Central memory CD8-positive, alpha-beta T cell (primary cell): ENCODE measurements at regions not wholly inside any gene's neighbourhood (a gene's known extent, or its start where the extent isn't known, plus 50 kb on each side); places are given as distances from the start of the nearest gene placed in this dataset.

Source experiments
- ATAC-seq: fragments of 150-1000 bp; cut with Tn5 transposase; replicated peaks from 2 replicates; pipeline ENCODE4 v1.10.0; 2022; ENCODE audit warnings: mild to moderate bottlenecking, moderate FRiP score, moderate number of reproducible peaks; ENCODE audit not compliant: poor library complexity, severe bottlenecking; ENCODE audit errors: extremely low read depth
- DNase-seq, 2 donors: peaks; one replicate each; pipeline ENCODE4 v3.0.0; 2021; ENCODE audit warnings: low spot score in 2 of 2
- H3K27ac Mint-ChIP-seq: one replicate; pipeline ENCODE4 v1.8.0; 2022; ENCODE audit warnings: low read depth, mild to moderate bottlenecking, moderate library complexity, mixed read lengths
- H3K27me3 Mint-ChIP-seq: one replicate; pipeline ENCODE4 v1.8.0; 2022; ENCODE audit warnings: mixed read lengths
- H3K36me3 Mint-ChIP-seq: one replicate; pipeline ENCODE4 v1.8.0; 2022; ENCODE audit warnings: mild to moderate bottlenecking, moderate library complexity, mixed read lengths; ENCODE audit not compliant: insufficient read depth
- H3K4me1 Mint-ChIP-seq: one replicate; pipeline ENCODE4 v1.8.0; 2022; ENCODE audit warnings: mixed read lengths
- H3K4me3 Mint-ChIP-seq: one replicate; pipeline ENCODE4 v1.8.0; 2022; ENCODE audit warnings: mild to moderate bottlenecking, moderate library complexity, mixed read lengths
- H3K9me3 Mint-ChIP-seq: one replicate; pipeline ENCODE4 v1.8.0; 2022; ENCODE audit warnings: mixed read lengths

DNA sequence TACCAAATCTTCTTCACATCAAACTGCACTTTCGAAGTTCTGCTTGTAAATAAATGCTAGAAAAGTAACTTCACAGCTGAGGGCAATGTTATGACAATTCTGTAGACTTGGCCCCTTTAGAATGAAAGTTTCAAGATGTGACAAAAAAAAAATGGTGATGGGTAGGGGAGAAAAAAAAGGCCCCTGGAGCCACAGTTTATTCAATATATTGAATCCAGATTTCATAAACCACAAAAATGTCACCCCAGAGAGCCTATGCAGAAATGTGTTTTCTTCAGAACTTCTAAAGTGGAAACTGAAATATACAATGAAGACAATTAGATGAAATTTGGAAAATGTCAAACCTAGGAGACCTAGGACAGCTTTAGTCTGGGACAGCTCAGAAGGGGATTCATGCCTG lies 143.1 kb downstream of the EDN3 start:
- Mint-ChIP-seq H3K27ac (no peak overlapping the region), H3K27me3 (peaks cover 79% of the 10 kb centered on the region), H3K36me3 (no peaks in the 10 kb centered on the region)

DNA sequence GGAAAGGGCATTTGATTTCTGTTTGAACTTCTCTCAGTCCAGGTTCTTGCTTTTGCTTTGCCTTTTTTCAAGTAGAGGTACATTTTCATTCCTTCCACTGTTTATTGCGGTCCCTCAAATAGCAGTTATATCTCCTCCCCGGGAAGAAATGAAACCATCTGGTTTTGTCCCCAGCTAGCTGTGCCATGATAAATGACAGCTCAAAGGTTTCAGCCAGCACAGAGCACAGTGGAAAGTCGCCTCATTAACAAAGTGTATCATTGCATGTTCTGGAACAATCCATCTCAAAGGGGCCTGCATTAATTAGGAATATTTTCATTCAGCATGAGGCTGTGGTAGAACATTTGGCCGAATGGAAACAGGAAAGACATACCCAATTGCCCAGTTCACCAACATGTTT lies 146.0 kb downstream of the EDN3 start:
- ATAC-seq: no peak
- Mint-ChIP-seq H3K36me3 (peaks cover 2% of the 10 kb centered on the region), H3K27me3 (peaks cover 100% of the 10 kb centered on the region), H3K4me3 (no peak overlapping the region), H3K27ac (no peak overlapping the region), H3K4me1 (no peaks in the 10 kb centered on the region), H3K9me3 (no peaks in the 10 kb centered on the region)
- no peak for DNase-seq

More for the DNA sequence above, 143.1 kb downstream of the EDN3 start:
- H3K4me3 Mint-ChIP-seq: no peak overlapping the region
- no peaks in the 10 kb centered on the region for H3K9me3 Mint-ChIP-seq
- ATAC-seq (no peak), DNase-seq (no peak)
- H3K4me1 Mint-ChIP-seq: no peaks in the 10 kb centered on the region

DNA sequence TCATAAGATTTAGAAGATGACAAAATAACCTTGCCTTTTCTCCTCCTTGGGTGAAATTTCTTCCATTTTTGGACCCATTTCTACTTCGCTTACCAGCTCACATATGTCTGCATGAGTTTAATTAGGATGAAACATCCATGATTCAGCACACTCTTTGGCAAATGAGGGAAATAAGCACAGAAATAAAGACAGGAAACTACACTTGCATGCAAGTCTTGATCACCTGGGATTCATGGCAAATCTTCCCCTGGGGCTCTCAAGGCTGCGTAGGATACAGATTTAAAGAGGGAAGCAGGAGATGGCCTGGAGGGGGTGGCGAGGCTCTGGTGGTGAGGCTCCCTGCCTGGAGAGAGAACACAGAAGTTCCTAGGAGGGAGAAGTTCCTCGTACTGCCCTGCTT lies 147.8 kb downstream of the EDN3 start:
- peaks cover 100% of the 10 kb centered on the region for H3K27me3 Mint-ChIP-seq
- H3K27ac Mint-ChIP-seq: no peak overlapping the region
- no peak overlapping the region for H3K4me3 Mint-ChIP-seq
- ATAC-seq (no peak), DNase-seq (no peak)
- H3K9me3 Mint-ChIP-seq: no peaks in the 10 kb centered on the region
- no peaks in the 10 kb centered on the region for H3K4me1 Mint-ChIP-seq
- H3K36me3 Mint-ChIP-seq: peaks cover 2% of the 10 kb centered on the region

GRCh38 chr20:59448851-59449444 lies 148.5 kb downstream of the EDN3 start:
- H3K4me3 Mint-ChIP-seq: no peak overlapping the region
- H3K4me1 Mint-ChIP-seq: no peaks in the 10 kb centered on the region
- no peak for ATAC-seq
- H3K27ac Mint-ChIP-seq: no peak overlapping the region
- H3K36me3 Mint-ChIP-seq: peaks cover 2% of the 10 kb centered on the region
- peaks cover 100% of the 10 kb centered on the region for H3K27me3 Mint-ChIP-seq
- DNase-seq: no peak
- H3K9me3 Mint-ChIP-seq: no peaks in the 10 kb centered on the region

- no peaks in the 10 kb centered on the region for H3K4me1 Mint-ChIP-seq
- peaks cover 2% of the 10 kb centered on the region for H3K36me3 Mint-ChIP-seq
- DNase-seq (no peak), ATAC-seq (no peak)
- peaks cover 100% of the 10 kb centered on the region for H3K27me3 Mint-ChIP-seq
- no peaks in the 10 kb centered on the region for H3K9me3 Mint-ChIP-seq
- no peak overlapping the region for H3K4me3 Mint-ChIP-seq
- H3K27ac Mint-ChIP-seq: no peak overlapping the region
These were observed 150.7 kb downstream of the EDN3 start for GRCh38 chr20:59451066-59451630.

DNA sequence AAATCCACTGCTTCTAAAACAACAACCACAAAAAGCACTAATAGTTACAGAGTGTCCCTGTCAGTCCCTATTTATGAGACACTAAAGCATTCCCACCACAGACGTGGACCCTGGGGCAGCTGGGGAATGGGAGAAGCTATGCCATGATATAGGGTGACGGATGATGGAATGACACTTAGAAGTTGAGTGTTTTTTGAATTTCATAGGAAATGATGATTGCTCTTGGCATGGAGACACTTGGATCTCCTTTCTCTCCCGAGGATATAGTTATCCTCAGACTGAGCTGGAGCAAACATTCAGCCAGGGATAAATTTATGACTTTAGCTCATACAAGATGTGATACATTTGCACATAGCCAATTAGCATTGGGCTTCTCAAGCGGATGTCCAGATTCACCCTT lies 151.2 kb downstream of the EDN3 start:
- ATAC-seq (no peak), DNase-seq (no peak)
- Mint-ChIP-seq H3K36me3 (peaks cover 2% of the 10 kb centered on the region), H3K9me3 (no peaks in the 10 kb centered on the region), H3K4me3 (no peak overlapping the region), H3K27me3 (peaks cover 100% of the 10 kb centered on the region), H3K4me1 (no peaks in the 10 kb centered on the region), H3K27ac (no peak overlapping the region)

DNA sequence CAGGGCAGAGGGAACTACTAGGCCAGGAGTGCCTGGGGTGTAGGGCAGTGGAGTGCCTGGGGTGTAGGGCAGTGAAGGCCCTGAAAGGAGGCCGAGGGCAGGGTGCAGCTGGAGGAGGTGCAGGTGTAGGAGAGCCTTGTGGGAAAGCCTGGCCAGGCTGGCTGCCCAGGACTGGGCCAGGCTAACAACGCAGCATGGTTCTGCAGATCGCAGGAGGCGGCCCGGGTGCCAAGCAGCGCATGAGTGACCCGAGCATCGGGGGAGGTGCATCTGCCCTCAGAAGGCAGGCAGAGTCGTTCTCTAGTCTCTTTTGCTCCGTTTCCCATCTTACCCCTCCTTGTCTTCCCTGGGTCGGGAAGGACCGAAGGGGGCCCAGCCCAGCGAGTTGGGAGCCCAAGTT lies 151.5 kb upstream of the PHACTR3 start:
- Mint-ChIP-seq H3K4me1 (no peaks in the 10 kb centered on the region), H3K27ac (no peak overlapping the region), H3K9me3 (no peaks in the 10 kb centered on the region)

GRCh38 chr20:59453759-59454560 lies 150.4 kb upstream of the PHACTR3 start:
- no peak for ATAC-seq

More for the DNA sequence above, 151.5 kb upstream of the PHACTR3 start:
- ATAC-seq: no peak
- peaks cover 88% of the 10 kb centered on the region for H3K27me3 Mint-ChIP-seq
- H3K4me3 Mint-ChIP-seq: no peak overlapping the region
- DNase-seq: no peak
- peaks cover 2% of the 10 kb centered on the region for H3K36me3 Mint-ChIP-seq

GRCh38 chr20:59455402-59456341 lies 148.7 kb upstream of the PHACTR3 start:
- H3K36me3 Mint-ChIP-seq: no peaks in the 10 kb centered on the region
- H3K9me3 Mint-ChIP-seq: no peaks in the 10 kb centered on the region
- no peaks in the 10 kb centered on the region for H3K4me1 Mint-ChIP-seq
- no peak for DNase-seq
- no peak overlapping the region for H3K27ac Mint-ChIP-seq
- peaks cover 84% of the 10 kb centered on the region for H3K27me3 Mint-ChIP-seq
- no peak for ATAC-seq
- no peak overlapping the region for H3K4me3 Mint-ChIP-seq

More at GRCh38 chr20:59453759-59454560, 150.4 kb upstream of the PHACTR3 start:
- peaks cover 2% of the 10 kb centered on the region for H3K36me3 Mint-ChIP-seq
- no peak overlapping the region for H3K4me3 Mint-ChIP-seq
- peaks cover 88% of the 10 kb centered on the region for H3K27me3 Mint-ChIP-seq
- DNase-seq: no peak
- H3K27ac Mint-ChIP-seq: no peak overlapping the region
- no peaks in the 10 kb centered on the region for H3K9me3 Mint-ChIP-seq
- no peaks in the 10 kb centered on the region for H3K4me1 Mint-ChIP-seq

DNA sequence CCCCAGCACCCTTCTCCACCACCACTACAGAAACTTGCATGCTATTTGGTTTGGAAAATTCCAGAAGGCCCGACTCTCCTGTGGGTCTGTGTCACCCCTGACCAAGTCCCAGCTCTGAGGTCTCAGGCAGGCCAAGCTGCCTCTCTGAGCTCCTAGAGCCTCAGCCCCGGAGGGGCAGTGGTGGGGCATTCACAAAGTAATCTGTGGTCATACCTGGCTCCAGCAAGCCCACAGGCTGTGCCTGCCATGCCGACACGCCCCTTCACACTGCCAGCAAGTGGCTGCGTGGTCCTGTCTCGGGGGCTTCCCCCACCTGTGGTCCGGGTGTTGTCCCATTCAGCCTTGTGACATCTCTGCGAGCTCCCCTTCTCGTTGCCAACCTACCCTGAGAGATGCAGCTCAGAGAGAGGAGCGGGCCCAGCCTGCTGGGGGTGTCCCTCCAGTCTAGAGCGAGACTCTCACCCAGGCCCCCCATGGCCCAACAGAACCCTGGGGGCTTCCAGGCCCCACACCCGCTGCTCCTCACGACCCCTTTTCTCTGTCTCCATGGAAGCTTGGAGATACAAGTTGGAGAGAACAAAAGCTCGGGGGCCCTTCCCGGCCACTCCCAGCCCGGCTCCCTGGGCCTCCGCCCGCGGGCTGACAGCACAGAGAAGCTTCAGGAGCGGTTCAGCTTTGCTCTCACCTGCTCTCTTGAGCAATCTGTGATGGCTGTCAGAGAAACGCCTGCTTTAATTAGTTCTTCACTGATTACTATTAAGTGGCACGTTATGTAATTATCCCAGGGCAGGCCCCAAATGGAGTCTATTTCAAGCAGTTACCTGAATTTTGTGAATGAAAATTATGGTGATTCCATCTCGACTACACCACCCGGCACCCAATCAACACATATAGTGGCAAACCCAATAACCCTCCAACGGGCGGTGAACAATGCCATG lies 147.7 kb upstream of the PHACTR3 start:
- no peak overlapping the region for H3K4me3 Mint-ChIP-seq
- no peaks in the 10 kb centered on the region for H3K9me3 Mint-ChIP-seq

GRCh38 chr20:59458645-59459044 lies 145.7 kb upstream of the PHACTR3 start:
- no peak overlapping the region for H3K27ac Mint-ChIP-seq
- ATAC-seq: no peak
- no peak overlapping the region for H3K4me3 Mint-ChIP-seq
- H3K4me1 Mint-ChIP-seq: no peaks in the 10 kb centered on the region
- no peaks in the 10 kb centered on the region for H3K36me3 Mint-ChIP-seq
- no peak for DNase-seq
- no peaks in the 10 kb centered on the region for H3K9me3 Mint-ChIP-seq
- H3K27me3 Mint-ChIP-seq: peaks cover 61% of the 10 kb centered on the region

More for the DNA sequence above, 147.7 kb upstream of the PHACTR3 start:
- Mint-ChIP-seq H3K4me1 (no peaks in the 10 kb centered on the region), H3K27me3 (peaks cover 81% of the 10 kb centered on the region), H3K36me3 (no peaks in the 10 kb centered on the region), H3K27ac (no peak overlapping the region)
- DNase-seq (no peak), ATAC-seq (no peak)
